ENCODE measurements at regions not wholly inside any gene's neighbourhood (a gene's known extent, or its start where the extent isn't known, plus 50 kb on each side); places are given as distances from the start of the nearest gene placed in this dataset.

GRCh38 chr20:58084966-58085365, 143.5 kb downstream of the ANKRD60 start:
- Histone ChIP-seq H3K9me3 (ENCODE audit: control insufficient read depth, low read depth, low read length) (no peaks in the 10 kb centered on the region), H3K9ac (ENCODE audit: control insufficient read depth, extremely low read depth, insufficient read depth, low read length) (no peak overlapping the region), H3K4me3 (ENCODE audit: control insufficient read depth in 2 of 3, extremely low read depth in 1 of 3, insufficient read depth in 2 of 3, low read depth in 1 of 3, low read length in 3 of 3) (no peak overlapping the region), H3K4me2 (ENCODE audit: control insufficient read depth, extremely low read depth, insufficient read depth, low read depth, low read length) (no peak overlapping the region), H3K9me1 (ENCODE audit: control insufficient read depth, extremely low read depth, insufficient read depth, low read length) (no peaks in the 10 kb centered on the region), H3K27me3 (ENCODE audit: control insufficient read depth, extremely low read depth, insufficient read depth, low read length) (no peaks in the 10 kb centered on the region), H4K20me1 (ENCODE audit: control insufficient read depth, extremely low read depth, insufficient read depth, low read length) (no peaks in the 10 kb centered on the region), H3K4me1 (ENCODE audit: control insufficient read depth, extremely low read depth, insufficient read depth, low read length) (no peaks in the 10 kb centered on the region), H3K36me3 (ENCODE audit: control insufficient read depth in 2 of 2, extremely low read depth in 1 of 2, insufficient read depth in 2 of 2, low read length in 2 of 2) (no peaks in the 10 kb centered on the region), H3K79me2 (ENCODE audit: control insufficient read depth, insufficient read depth, low read length) (no peaks in the 10 kb centered on the region), H3K27ac (ENCODE audit: control insufficient read depth, insufficient read depth, low read length) (no peak overlapping the region), H2AFZ (ENCODE audit: control insufficient read depth, low read length) (no peak overlapping the region)
- FAIRE-seq (no peak), DNase-seq (ENCODE audit: low read depth, low spot score) (no peak)
- dilution Hi-C loops (cut with MboI; ENCODE audit: extremely low pct_ligation_motif_present, low sequenced_read_pairs), result no loop called here
- no peak for TF ChIP-seq CTCF (optimal IDR thresholded peaks at IDR 0.05 in 1 of 3, IDR thresholded peaks at IDR 0.05 in 1 of 3, conservative IDR thresholded peaks at IDR 0.05 in 1 of 3; ENCODE audit: extremely low read depth in 1 of 3, insufficient read depth in 2 of 3, low read length in 3 of 3)
- no peak for TF ChIP-seq EZH2 (IDR thresholded peaks at IDR 0.05; ENCODE audit: low read length)

GRCh38 chr20:58084566-58084965, 143.9 kb downstream of the ANKRD60 start:
- H3K9ac ChIP-seq (ENCODE audit: control insufficient read depth, extremely low read depth, insufficient read depth, low read length), result no peak overlapping the region
- H4K20me1 ChIP-seq (ENCODE audit: control insufficient read depth, extremely low read depth, insufficient read depth, low read length), result no peaks in the 10 kb centered on the region
- H3K36me3 ChIP-seq (ENCODE audit: control insufficient read depth in 2 of 2, extremely low read depth in 1 of 2, insufficient read depth in 2 of 2, low read length in 2 of 2), result no peaks in the 10 kb centered on the region
- no peaks in the 10 kb centered on the region for H3K27me3 ChIP-seq (ENCODE audit: control insufficient read depth, extremely low read depth, insufficient read depth, low read length)
- H3K4me3 ChIP-seq (ENCODE audit: control insufficient read depth in 2 of 3, extremely low read depth in 1 of 3, insufficient read depth in 2 of 3, low read depth in 1 of 3, low read length in 3 of 3), result no peak overlapping the region
- H2AFZ ChIP-seq (ENCODE audit: control insufficient read depth, low read length), result no peak overlapping the region
- no peaks in the 10 kb centered on the region for H3K79me2 ChIP-seq (ENCODE audit: control insufficient read depth, insufficient read depth, low read length)
- DNase-seq (ENCODE audit: low read depth, low spot score) (no peak), FAIRE-seq (no peak)
- dilution Hi-C loops (cut with MboI; ENCODE audit: extremely low pct_ligation_motif_present, low sequenced_read_pairs), result no loop called here
- H3K4me2 ChIP-seq (ENCODE audit: control insufficient read depth, extremely low read depth, insufficient read depth, low read depth, low read length), result no peak overlapping the region
- H3K27ac ChIP-seq (ENCODE audit: control insufficient read depth, insufficient read depth, low read length), result no peak overlapping the region
- TF ChIP-seq EZH2 (IDR thresholded peaks at IDR 0.05; ENCODE audit: low read length), result no peak
- TF ChIP-seq CTCF (optimal IDR thresholded peaks at IDR 0.05 in 1 of 3, IDR thresholded peaks at IDR 0.05 in 1 of 3, conservative IDR thresholded peaks at IDR 0.05 in 1 of 3; ENCODE audit: extremely low read depth in 1 of 3, insufficient read depth in 2 of 3, low read length in 3 of 3), result no peak
- H3K9me1 ChIP-seq (ENCODE audit: control insufficient read depth, extremely low read depth, insufficient read depth, low read length), result no peaks in the 10 kb centered on the region
- no peaks in the 10 kb centered on the region for H3K4me1 ChIP-seq (ENCODE audit: control insufficient read depth, extremely low read depth, insufficient read depth, low read length)
- no peaks in the 10 kb centered on the region for H3K9me3 ChIP-seq (ENCODE audit: control insufficient read depth, low read depth, low read length)
